Mesothelial cell of epicardium (in vitro differentiated cells): ENCODE measurements at regions not wholly inside any gene's neighbourhood (a gene's known extent, or its start where the extent isn't known, plus 50 kb on each side); places are given as distances from the start of the nearest gene placed in this dataset.

Experiments used
- DNase-seq, 2 experiments: peaks; one replicate each; pipeline ENCODE4 v3.0.0; 2021; ENCODE audit warnings: low spot score in 2 of 2; ENCODE audit not compliant: unreplicated experiment in 2 of 2
- H3K27ac Mint-ChIP-seq: 2 replicates; pipeline ENCODE4 v1.8.0; 2021; ENCODE audit warnings: mixed read lengths
- H3K27me3 Mint-ChIP-seq: 2 replicates; pipeline ENCODE4 v1.8.0; 2021; ENCODE audit warnings: low read depth, mixed read lengths
- H3K36me3 Mint-ChIP-seq: 2 replicates; pipeline ENCODE4 v1.8.0; 2021; ENCODE audit warnings: mixed read lengths
- H3K4me1 Mint-ChIP-seq: 2 replicates; pipeline ENCODE4 v1.8.0; 2021; ENCODE audit warnings: mixed read lengths
- H3K4me3 Mint-ChIP-seq: 2 replicates; pipeline ENCODE4 v1.8.0; 2021; ENCODE audit warnings: mild to moderate bottlenecking, moderate library complexity, mixed read lengths
- H3K9me3 Mint-ChIP-seq: 2 replicates; pipeline ENCODE4 v1.8.0; 2021; ENCODE audit warnings: mixed read lengths
- TF ChIP-seq, protein P1 (sequence below): fragments of 200-600 bp; sonication (generic); IDR thresholded peaks from one replicate; pipeline ENCODE4 v1.5.0; 2021; ENCODE audit warnings: antibody characterized with exemption; ENCODE audit not compliant: unreplicated experiment

DNA sequence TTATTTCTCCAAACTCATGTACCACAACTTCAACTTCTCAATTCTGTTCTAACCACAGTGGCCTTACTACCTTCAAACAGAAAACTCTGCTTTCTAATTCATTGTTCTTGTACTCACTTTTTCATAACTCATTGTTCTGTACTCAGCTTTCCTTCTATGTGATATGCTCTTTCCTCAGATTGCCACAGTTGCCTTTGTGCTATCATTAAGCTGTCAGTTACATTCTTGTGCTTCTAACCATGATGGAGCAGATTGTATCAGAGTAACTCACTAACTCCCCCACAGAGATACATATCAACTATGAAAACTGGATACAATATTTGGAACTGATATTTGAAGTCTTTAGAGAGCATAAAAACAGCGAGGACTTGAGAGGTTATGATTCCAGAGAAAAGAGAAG lies 1213.7 kb downstream of the KCNT2 start:
- Mint-ChIP-seq H3K27me3 (no peaks in the 10 kb centered on the region), H3K36me3 (peaks cover 2% of the 10 kb centered on the region), H3K4me1 (peaks cover 13% of the 10 kb centered on the region), H3K9me3 (peaks cover 16% of the 10 kb centered on the region), H3K4me3 (no peak overlapping the region), H3K27ac (peak overlapping the region; percentile 73)
- no peak for DNase-seq
- TF ChIP-seq, protein P1, sequence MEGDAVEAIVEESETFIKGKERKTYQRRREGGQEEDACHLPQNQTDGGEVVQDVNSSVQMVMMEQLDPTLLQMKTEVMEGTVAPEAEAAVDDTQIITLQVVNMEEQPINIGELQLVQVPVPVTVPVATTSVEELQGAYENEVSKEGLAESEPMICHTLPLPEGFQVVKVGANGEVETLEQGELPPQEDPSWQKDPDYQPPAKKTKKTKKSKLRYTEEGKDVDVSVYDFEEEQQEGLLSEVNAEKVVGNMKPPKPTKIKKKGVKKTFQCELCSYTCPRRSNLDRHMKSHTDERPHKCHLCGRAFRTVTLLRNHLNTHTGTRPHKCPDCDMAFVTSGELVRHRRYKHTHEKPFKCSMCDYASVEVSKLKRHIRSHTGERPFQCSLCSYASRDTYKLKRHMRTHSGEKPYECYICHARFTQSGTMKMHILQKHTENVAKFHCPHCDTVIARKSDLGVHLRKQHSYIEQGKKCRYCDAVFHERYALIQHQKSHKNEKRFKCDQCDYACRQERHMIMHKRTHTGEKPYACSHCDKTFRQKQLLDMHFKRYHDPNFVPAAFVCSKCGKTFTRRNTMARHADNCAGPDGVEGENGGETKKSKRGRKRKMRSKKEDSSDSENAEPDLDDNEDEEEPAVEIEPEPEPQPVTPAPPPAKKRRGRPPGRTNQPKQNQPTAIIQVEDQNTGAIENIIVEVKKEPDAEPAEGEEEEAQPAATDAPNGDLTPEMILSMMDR: no peak

- H3K4me1 Mint-ChIP-seq: no peaks in the 10 kb centered on the region
- H3K27ac Mint-ChIP-seq: no peak overlapping the region
- no peaks in the 10 kb centered on the region for H3K9me3 Mint-ChIP-seq
- H3K36me3 Mint-ChIP-seq: no peaks in the 10 kb centered on the region
- no peaks in the 10 kb centered on the region for H3K27me3 Mint-ChIP-seq
- no peak overlapping the region for H3K4me3 Mint-ChIP-seq
- DNase-seq: no peak
- TF ChIP-seq, protein P1: no peak
Measured at GRCh38 chr1:195376190-195376589, 1232.0 kb downstream of the KCNT2 start.

DNA sequence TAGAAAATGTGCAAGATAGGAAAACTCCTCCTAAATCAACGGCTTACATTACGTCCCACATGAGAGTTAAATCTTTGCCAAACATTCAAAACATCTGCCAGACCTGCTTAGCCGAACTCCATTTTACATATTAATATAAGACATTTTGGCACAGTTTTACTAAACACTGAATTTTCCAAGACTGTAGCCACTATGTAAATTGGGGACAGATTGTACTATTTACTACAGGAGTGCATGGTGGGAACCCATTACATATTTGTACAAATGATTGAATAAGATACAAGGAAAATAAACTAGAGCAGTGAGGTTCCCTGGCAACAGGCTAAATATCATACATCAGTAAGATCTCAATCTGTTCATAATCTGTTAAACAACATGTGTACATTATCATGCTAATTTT lies 1234.4 kb downstream of the KCNT2 start:
- TF ChIP-seq, protein P1: no peak
- DNase-seq: no peak
- no peaks in the 10 kb centered on the region for H3K36me3 Mint-ChIP-seq
- H3K4me1 Mint-ChIP-seq: no peaks in the 10 kb centered on the region
- H3K4me3 Mint-ChIP-seq: no peak overlapping the region
- H3K9me3 Mint-ChIP-seq: no peaks in the 10 kb centered on the region
- no peaks in the 10 kb centered on the region for H3K27me3 Mint-ChIP-seq
- no peak overlapping the region for H3K27ac Mint-ChIP-seq

DNA sequence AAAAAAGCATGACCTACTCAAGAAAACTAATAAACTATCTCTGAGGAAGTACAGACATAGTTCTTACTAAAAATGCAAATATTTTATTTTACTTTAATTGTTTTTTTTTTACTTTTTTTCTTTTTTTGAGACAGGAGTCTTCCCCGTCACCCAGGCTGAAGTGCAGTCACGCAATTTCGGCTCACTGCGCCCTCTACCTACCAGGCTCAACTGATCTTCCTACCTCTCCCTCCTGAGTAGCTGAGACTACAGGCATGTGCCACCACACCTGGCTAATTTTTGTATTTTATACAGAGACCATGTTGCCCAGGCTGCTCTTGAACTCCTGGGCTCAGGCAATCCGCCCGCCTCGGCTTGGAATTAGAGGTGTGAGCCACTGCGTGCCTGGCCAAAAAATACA lies 1263.1 kb downstream of the KCNT2 start:
- no peak for DNase-seq
- Mint-ChIP-seq H3K36me3 (no peaks in the 10 kb centered on the region), H3K4me1 (no peaks in the 10 kb centered on the region), H3K27me3 (no peaks in the 10 kb centered on the region), H3K9me3 (peaks cover 6% of the 10 kb centered on the region), H3K4me3 (no peak overlapping the region), H3K27ac (no peak overlapping the region)
- TF ChIP-seq, protein P1: no peak

DNA sequence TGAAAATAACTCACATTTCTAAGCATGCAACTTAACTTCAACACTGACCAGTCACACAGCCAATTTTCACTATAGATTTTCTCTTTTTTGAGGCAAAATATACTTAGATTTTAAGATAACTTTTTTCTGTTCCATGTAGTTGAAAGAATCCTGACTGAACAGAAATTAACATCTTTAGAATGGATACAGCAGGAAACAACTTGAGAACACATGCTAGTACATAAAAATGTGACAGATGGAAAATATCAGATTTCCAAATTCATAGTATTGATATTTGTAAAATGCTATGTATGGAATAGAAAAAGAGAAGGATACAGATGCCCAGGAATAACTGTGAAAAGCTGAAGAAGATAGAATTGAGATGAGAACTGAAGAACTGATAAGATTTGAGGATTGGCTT lies 1270.6 kb downstream of the KCNT2 start:
- H3K36me3 Mint-ChIP-seq: no peaks in the 10 kb centered on the region
- no peak for DNase-seq
- no peak overlapping the region for H3K27ac Mint-ChIP-seq
- no peak overlapping the region for H3K4me3 Mint-ChIP-seq
- H3K9me3 Mint-ChIP-seq: no peaks in the 10 kb centered on the region
- H3K4me1 Mint-ChIP-seq: peaks cover 2% of the 10 kb centered on the region
- no peaks in the 10 kb centered on the region for H3K27me3 Mint-ChIP-seq
- TF ChIP-seq, protein P1: no peak

DNA sequence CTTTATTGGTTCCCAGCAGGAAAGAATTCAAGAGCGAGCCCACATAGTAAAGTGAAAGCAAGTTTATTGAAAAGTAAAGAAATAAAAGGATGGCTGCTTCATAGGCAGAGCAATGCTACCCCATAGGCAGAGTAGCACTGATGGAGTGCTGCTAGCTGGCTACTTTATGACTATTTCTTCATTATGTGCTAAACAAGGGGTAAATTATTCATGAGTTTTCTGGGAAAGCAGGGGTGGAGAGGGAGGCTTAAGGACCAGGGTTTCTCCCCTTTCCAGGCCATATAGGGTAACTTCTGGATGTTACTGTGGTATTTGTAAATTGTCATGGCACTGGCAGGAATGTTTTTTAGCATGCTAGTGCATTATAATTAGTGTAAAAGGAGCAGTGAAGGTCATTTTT lies 1271.4 kb downstream of the KCNT2 start:
- Mint-ChIP-seq H3K4me1 (peaks cover 2% of the 10 kb centered on the region), H3K9me3 (no peaks in the 10 kb centered on the region), H3K36me3 (no peaks in the 10 kb centered on the region), H3K27ac (no peak overlapping the region), H3K27me3 (no peaks in the 10 kb centered on the region), H3K4me3 (no peak overlapping the region)
- TF ChIP-seq, protein P1: no peak
- DNase-seq: no peak
